H9 (cell line): ENCODE measurements at regions not wholly inside any gene's neighbourhood (a gene's known extent, or its start where the extent isn't known, plus 50 kb on each side); places are given as distances from the start of the nearest gene placed in this dataset.

Source experiments
- DNase-seq: peaks from one replicate; pipeline ENCODE4 v3.0.0-alpha.2; 2017
- H2AFZ ChIP-seq: one replicate; pipeline ENCODE4 v1.6.1; 2013; ENCODE audit warnings: mild to moderate bottlenecking, low read length, control low read depth, moderate library complexity
- H2AK5ac ChIP-seq: 2 replicates; pipeline ENCODE4 v1.6.1; 2013; ENCODE audit warnings: low read length, control low read depth, mixed read lengths; ENCODE audit not compliant: insufficient read length
- H2BK120ac ChIP-seq: one replicate; pipeline ENCODE4 v1.6.1; 2013; ENCODE audit warnings: low read depth, mild to moderate bottlenecking, low read length, control low read depth, inconsistent platforms; ENCODE audit not compliant: poor library complexity, severe bottlenecking
- H2BK12ac ChIP-seq: 2 replicates; pipeline ENCODE4 v1.6.1; 2013; ENCODE audit warnings: low read length, control low read depth, mixed read lengths, low read depth; ENCODE audit not compliant: insufficient read length
- H2BK15ac ChIP-seq: 2 replicates; pipeline ENCODE4 v1.6.1; 2013; ENCODE audit warnings: low read depth, low read length, control low read depth
- H2BK20ac ChIP-seq: one replicate; pipeline ENCODE4 v1.6.1; 2013; ENCODE audit warnings: low read depth, mild to moderate bottlenecking, low read length, control low read depth, inconsistent platforms; ENCODE audit not compliant: poor library complexity, severe bottlenecking
- H2BK5ac ChIP-seq: 2 replicates; pipeline ENCODE4 v1.6.1; 2013; ENCODE audit warnings: low read length, control low read depth, mixed read lengths; ENCODE audit not compliant: insufficient read length
- H3K14ac ChIP-seq: 2 replicates; pipeline ENCODE4 v1.6.1; 2013; ENCODE audit warnings: low read length, control low read depth; ENCODE audit not compliant: insufficient read depth
- H3K18ac ChIP-seq: 2 replicates; pipeline ENCODE4 v1.6.1; 2013; ENCODE audit warnings: low read depth, mild to moderate bottlenecking, mixed read lengths, low read length, control low read depth; ENCODE audit not compliant: insufficient read length
- H3K23ac ChIP-seq: 2 replicates; pipeline ENCODE4 v1.6.1; 2013; ENCODE audit warnings: low read length, control low read depth, mixed read lengths, low read depth; ENCODE audit not compliant: insufficient read length
- H3K23me2 ChIP-seq: 2 replicates; pipeline ENCODE4 v1.6.1; 2013; ENCODE audit warnings: low read depth, mild to moderate bottlenecking, mixed read lengths, low read length, control low read depth; ENCODE audit not compliant: insufficient read length, poor library complexity, severe bottlenecking
- H3K27ac ChIP-seq: 2 replicates; pipeline ENCODE4 v1.5.1; 2013; ENCODE audit warnings: low read length, control low read depth, mixed read lengths, low read depth; ENCODE audit not compliant: insufficient read length
- H3K27me3 ChIP-seq: 2 replicates; pipeline ENCODE4 v1.6.1; 2013; ENCODE audit warnings: low read length, control low read depth, inconsistent platforms; ENCODE audit not compliant: insufficient read depth
- H3K4ac ChIP-seq: 2 replicates; pipeline ENCODE4 v1.6.1; 2013; ENCODE audit warnings: low read depth, mild to moderate bottlenecking, control low read depth, inconsistent platforms, low read length, moderate library complexity
- H3K4me1 ChIP-seq: 2 replicates; pipeline ENCODE4 v1.6.1; 2013; ENCODE audit warnings: low read length, control low read depth, inconsistent platforms; ENCODE audit not compliant: insufficient read depth
- H3K4me2 ChIP-seq: 2 replicates; pipeline ENCODE4 v1.6.1; 2013; ENCODE audit warnings: low read length, control low read depth, mixed read lengths; ENCODE audit not compliant: insufficient read length, insufficient read depth
- H3K56ac ChIP-seq: 2 replicates; pipeline ENCODE4 v1.6.1; 2013; ENCODE audit warnings: low read depth, mild to moderate bottlenecking, mixed read lengths, low read length, control low read depth; ENCODE audit not compliant: insufficient read length
- H3K79me1 ChIP-seq: 2 replicates; pipeline ENCODE4 v1.6.1; 2013; ENCODE audit warnings: low read depth, mild to moderate bottlenecking, moderate library complexity, low read length, control low read depth, inconsistent platforms; ENCODE audit not compliant: insufficient read depth, poor library complexity, severe bottlenecking
- H3K79me2 ChIP-seq: 2 replicates; pipeline ENCODE4 v1.6.1; 2013; ENCODE audit warnings: low read length, control low read depth, inconsistent platforms; ENCODE audit not compliant: insufficient read depth
- H3K9ac ChIP-seq: 2 replicates; pipeline ENCODE4 v1.6.1; 2013; ENCODE audit warnings: low read length, control low read depth, mixed read lengths; ENCODE audit not compliant: insufficient read length; ENCODE audit errors: extremely low read depth
- H3K9me3 ChIP-seq: one replicate; pipeline ENCODE4 v1.6.1; 2013; ENCODE audit warnings: low read depth, low read length, inconsistent platforms; ENCODE audit not compliant: control insufficient read depth
- H3T11ph ChIP-seq: one replicate; pipeline ENCODE4 v1.6.1; 2013; ENCODE audit warnings: mild to moderate bottlenecking, low read length, control low read depth, inconsistent platforms
- H4K20me1 ChIP-seq: one replicate; pipeline ENCODE4 v1.6.1; 2013; ENCODE audit not compliant: control insufficient read depth, insufficient read length, insufficient read depth
- H4K5ac ChIP-seq: 2 replicates; pipeline ENCODE4 v1.6.1; 2013; ENCODE audit warnings: low read depth, mild to moderate bottlenecking, mixed read lengths, low read length, control low read depth; ENCODE audit not compliant: insufficient read length
- H4K8ac ChIP-seq: replicated peaks from 2 replicates; pipeline ENCODE4 v1.6.1; 2013; ENCODE audit warnings: low read length, control low read depth, mixed read lengths, low read depth; ENCODE audit not compliant: insufficient read length
- H4K91ac ChIP-seq: 2 replicates; pipeline ENCODE4 v1.6.1; 2013; ENCODE audit warnings: low read depth, mild to moderate bottlenecking, moderate library complexity, mixed read lengths, low read length, control low read depth; ENCODE audit not compliant: insufficient read length
- H3K27ac Mint-ChIP-seq, 3 experiments: 2 replicates in 2 of 3; 3 replicates in 1 of 3; pipeline ENCODE4 v1.8.0; 2020 to 2021; ENCODE audit warnings: mixed read lengths in 3 of 3, mild to moderate bottlenecking in 1 of 3, moderate library complexity in 1 of 3
- H3K27me3 Mint-ChIP-seq: 2 replicates; pipeline ENCODE4 v1.8.0; 2021; ENCODE audit warnings: low read depth, mild to moderate bottlenecking, moderate library complexity, mixed read lengths
- H3K36me3 Mint-ChIP-seq, 3 experiments: 2 replicates in 2 of 3; 3 replicates in 1 of 3; pipeline ENCODE4 v1.8.0; 2020 to 2021; ENCODE audit warnings: low read depth in 3 of 3, mixed read lengths in 3 of 3; ENCODE audit not compliant: insufficient read depth in 1 of 3
- H3K4me1 Mint-ChIP-seq, 2 experiments: 2 replicates each; pipeline ENCODE4 v1.8.0; 2020; ENCODE audit warnings: mixed read lengths in 2 of 2
- H3K4me3 Mint-ChIP-seq, 2 experiments: 2 replicates in 1 of 2; 3 replicates in 1 of 2; pipeline ENCODE4 v1.8.0; 2020 to 2021; ENCODE audit warnings: mild to moderate bottlenecking in 2 of 2, mixed read lengths in 2 of 2, moderate library complexity in 1 of 2
- H3K9me3 Mint-ChIP-seq, 2 experiments: 2 replicates in 1 of 2; 3 replicates in 1 of 2; pipeline ENCODE4 v1.8.0; 2020; ENCODE audit warnings: mild to moderate bottlenecking in 2 of 2, mixed read lengths in 2 of 2, moderate library complexity in 1 of 2
- CTCF ChIP-seq: fragments of 200-600 bp; sonication (generic); conservative IDR thresholded peaks from 3 replicates; pipeline ENCODE4 v1.8.0; 2021; ENCODE audit warnings: antibody characterized with exemption, mild to moderate bottlenecking
- WGBS: extraction: QIAGEN DNeasy Blood & Tissue Kit; methylation state at CpG from one replicate; pipeline ENCODE4 v1.1.7; 2013; ENCODE audit warnings: missing lambda C conversion rate, low lambda C conversion rate, mixed read lengths; ENCODE audit not compliant: insufficient read length; ENCODE audit errors: extremely low coverage; 5-methylcytosine and 5-hydroxymethylcytosine counted together

GRCh38 chr1:81307786-81308185, 492.9 kb upstream of the ADGRL2 start:
- Histone ChIP-seq H2BK15ac (no peak overlapping the region), H2AFZ (no peak overlapping the region), H3K23ac (no peak overlapping the region), H4K20me1 (no peaks in the 10 kb centered on the region), H4K8ac (no peak overlapping the region), H3K14ac (no peak overlapping the region), H3K27ac (no peak overlapping the region), H2BK12ac (no peak overlapping the region), H4K5ac (no peak overlapping the region), H3K4me2 (no peak overlapping the region), H3K79me2 (no peaks in the 10 kb centered on the region), H3K79me1 (no peaks in the 10 kb centered on the region), H2BK5ac (no peak overlapping the region), H3K9me3 (no peaks in the 10 kb centered on the region), H3K56ac (no peak overlapping the region), H2BK20ac (no peak overlapping the region), H2AK5ac (no peak overlapping the region), H3K23me2 (peaks cover 4% of the 10 kb centered on the region), H2BK120ac (no peak overlapping the region), H3K4ac (no peak overlapping the region), H3K9ac (no peak overlapping the region), H4K91ac (no peak overlapping the region), H3K18ac (no peak overlapping the region), H3T11ph (no peak overlapping the region), H3K4me1 (0 out of 2 replicates have a peak, but pooled peaks cover 4% of the 10 kb centered on the region), H3K27me3 (no peaks in the 10 kb centered on the region)
- DNase-seq: no peak
- no peak for TF ChIP-seq CTCF
- WGBS: no CpG with 5 or more reads among the region's 5 CpGs
- peaks cover 0 to 2% of the 10 kb centered on the region in 2 experiments; a peak in 1 of 5 replicates for H3K9me3 Mint-ChIP-seq
- no peaks in the 10 kb centered on the region for H3K36me3 Mint-ChIP-seq
- H3K27ac Mint-ChIP-seq: peak overlapping the region in 2 of 3 experiments; percentile 23 to 27; a peak in 1 of 7 replicates
- no peak overlapping the region for H3K4me3 Mint-ChIP-seq
- H3K27me3 Mint-ChIP-seq: no peaks in the 10 kb centered on the region; the same call in 1 of the 2 replicates
- peaks cover 65 to 70% of the 10 kb centered on the region in 2 experiments for H3K4me1 Mint-ChIP-seq
